RWPE1 (cell line): ENCODE measurements at regions not wholly inside any gene's neighbourhood (a gene's known extent, or its start where the extent isn't known, plus 50 kb on each side); places are given as distances from the start of the nearest gene placed in this dataset.

Source experiments
- CTCF ChIA-PET: fragments of 350-600 bp; sonication (Branson Sonifier 250); formaldehyde crosslinking; extraction: SDS; loops from one replicate; lab custom pipeline; 2021; lab: Yijun Ruan, JAX
- POLR2A ChIA-PET: fragments of 400-600 bp; formaldehyde crosslinking; extraction: SDS; loops from one replicate; lab custom pipeline; 2020; ENCODE audit warnings: antibody characterized with exemption; ENCODE audit not compliant: low non-redundant PET; lab: Yijun Ruan, JAX
- DNase-seq: peaks from one replicate; pipeline ENCODE4 v3.0.0; 2012; ENCODE audit warnings: low spot score
- H3K27ac ChIP-seq: fragments of 450-650 bp; 2 replicates; pipeline ENCODE4 v1.5.1; 2017
- TF ChIP-seq, protein P1 (sequence below): fragments of 450-650 bp; conservative IDR thresholded peaks from 2 replicates; pipeline ENCODE4 v1.5.1; 2017; ENCODE audit warnings: low read depth, mild to moderate bottlenecking

DNA sequence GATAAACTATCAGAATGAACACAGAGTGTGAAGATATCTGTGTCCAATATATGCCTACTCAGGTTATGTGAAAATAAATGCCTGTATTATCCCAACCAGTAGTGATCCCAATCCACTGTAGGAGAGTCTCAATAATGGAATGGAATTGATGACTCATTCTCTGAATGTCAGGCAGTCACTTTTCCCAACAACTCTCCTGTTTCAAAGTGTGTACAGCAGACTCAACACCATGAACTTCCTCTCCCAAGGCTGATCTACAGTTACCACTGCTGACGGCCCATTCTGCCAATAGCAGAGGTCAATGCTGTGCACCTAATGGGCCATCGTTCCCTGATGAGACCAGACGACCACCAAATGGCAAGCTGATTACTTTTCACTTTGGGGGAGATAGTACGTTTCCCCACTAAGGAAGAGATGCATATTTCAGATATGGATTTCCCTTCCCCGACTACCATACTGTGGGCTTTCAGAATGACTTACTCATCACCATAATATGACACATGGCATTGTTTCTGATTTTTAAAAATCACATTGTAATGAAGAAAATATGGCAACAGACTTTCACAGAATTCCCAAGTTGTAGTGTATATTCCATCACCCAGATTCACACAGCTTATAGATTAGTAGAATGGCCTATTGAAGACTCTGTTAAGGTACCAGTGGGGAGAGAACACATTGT lies 601.7 kb upstream of the VRK2 start:
- CTCF ChIA-PET: no interaction called here
- no peak for DNase-seq
- TF ChIP-seq, protein P1, sequence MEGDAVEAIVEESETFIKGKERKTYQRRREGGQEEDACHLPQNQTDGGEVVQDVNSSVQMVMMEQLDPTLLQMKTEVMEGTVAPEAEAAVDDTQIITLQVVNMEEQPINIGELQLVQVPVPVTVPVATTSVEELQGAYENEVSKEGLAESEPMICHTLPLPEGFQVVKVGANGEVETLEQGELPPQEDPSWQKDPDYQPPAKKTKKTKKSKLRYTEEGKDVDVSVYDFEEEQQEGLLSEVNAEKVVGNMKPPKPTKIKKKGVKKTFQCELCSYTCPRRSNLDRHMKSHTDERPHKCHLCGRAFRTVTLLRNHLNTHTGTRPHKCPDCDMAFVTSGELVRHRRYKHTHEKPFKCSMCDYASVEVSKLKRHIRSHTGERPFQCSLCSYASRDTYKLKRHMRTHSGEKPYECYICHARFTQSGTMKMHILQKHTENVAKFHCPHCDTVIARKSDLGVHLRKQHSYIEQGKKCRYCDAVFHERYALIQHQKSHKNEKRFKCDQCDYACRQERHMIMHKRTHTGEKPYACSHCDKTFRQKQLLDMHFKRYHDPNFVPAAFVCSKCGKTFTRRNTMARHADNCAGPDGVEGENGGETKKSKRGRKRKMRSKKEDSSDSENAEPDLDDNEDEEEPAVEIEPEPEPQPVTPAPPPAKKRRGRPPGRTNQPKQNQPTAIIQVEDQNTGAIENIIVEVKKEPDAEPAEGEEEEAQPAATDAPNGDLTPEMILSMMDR: no peak
- POLR2A ChIA-PET: no interaction called here
- H3K27ac ChIP-seq: no peak overlapping the region

DNA sequence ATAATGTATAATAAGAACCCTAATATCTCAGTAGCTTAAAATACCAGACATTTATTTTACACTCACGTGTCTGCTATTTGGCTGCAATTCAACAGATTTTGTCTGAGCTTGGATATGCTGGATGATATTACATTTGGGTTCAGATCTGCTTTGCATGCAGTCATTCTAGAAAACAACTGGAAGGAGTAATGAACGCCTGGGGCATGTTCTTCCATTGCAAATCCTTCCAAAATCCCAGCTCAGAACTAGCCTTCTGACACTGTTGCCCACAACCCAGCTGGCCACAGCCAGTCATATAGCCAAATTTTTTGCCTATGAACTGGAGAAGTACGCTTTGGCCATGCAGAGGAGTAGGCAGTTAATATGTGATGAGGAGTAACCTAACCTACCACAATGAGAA lies 597.8 kb upstream of the VRK2 start:
- CTCF ChIA-PET: no interaction called here

DNA sequence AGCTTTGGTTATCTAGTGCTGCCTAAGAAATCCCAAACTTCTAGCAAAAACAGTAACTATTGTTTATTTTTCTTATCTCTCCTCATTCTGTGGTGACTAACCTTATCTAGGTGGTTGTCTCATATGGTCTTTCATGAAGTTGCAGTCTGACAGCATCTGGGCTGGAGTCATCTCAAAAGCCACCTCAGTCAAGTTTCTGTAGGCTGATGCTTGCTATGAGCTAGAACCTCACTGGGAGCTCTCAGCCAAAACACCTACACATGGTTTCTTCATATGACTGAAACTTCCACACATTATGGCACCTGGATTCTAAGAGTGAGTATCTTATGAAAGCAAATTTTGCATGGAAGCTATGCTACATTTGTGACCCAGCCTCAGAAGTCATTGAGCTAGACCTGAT lies 596.4 kb upstream of the VRK2 start:
- DNase-seq: no peak
- no peak overlapping the region for H3K27ac ChIP-seq
- TF ChIP-seq, protein P1: no peak
- ChIA-PET CTCF (no interaction called here), POLR2A (no interaction called here)

More for the DNA sequence above, 597.8 kb upstream of the VRK2 start:
- no peak overlapping the region for H3K27ac ChIP-seq
- TF ChIP-seq, protein P1: no peak
- POLR2A ChIA-PET: no interaction called here
- DNase-seq: no peak

DNA sequence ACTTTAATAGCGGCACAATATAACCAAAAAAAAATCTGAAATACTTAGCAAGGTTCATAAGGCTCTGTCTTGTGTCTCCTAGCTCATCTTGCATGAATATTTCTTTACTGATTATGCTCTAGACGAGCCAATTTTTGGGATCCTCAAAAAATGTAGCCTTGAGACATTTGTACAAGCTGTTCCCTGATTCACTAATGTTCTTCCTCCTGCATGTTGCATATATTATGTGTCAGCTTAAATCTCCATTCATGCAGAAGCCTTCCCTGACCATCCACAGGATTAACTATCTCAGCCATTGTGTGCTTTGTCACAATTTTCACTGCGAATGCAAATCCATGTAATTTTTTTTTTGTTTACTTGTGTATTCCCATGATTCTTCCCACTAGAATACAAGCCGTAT lies 594.0 kb upstream of the VRK2 start:
- CTCF ChIA-PET: interaction anchor here (0.6 kb wide), 1 partner anchor 322 kb away, joined by 4 read pairs; no protein-coding TSS in a partner anchor
- no peak overlapping the region for H3K27ac ChIP-seq
- TF ChIP-seq, protein P1: no peak
- no peak for DNase-seq
- POLR2A ChIA-PET: no interaction called here

DNA sequence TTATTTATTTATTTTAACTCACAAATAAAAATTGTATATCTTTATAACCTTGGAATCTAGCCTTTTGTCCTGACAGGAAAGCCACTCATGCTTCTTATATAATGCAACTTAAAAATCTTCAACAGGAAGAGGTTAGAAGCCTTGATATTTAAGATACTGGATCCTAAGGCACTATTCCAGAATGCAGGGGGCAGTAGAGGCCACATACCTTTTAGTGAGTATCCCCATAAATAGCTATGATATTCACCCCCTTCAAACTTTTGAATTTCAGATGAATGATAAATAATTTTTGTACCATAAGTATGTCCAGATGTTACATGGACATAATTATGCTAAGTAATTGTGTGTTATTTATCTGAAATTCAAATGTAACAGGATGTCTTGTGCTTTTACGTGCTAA lies 592.7 kb upstream of the VRK2 start:
- no peak for DNase-seq
- POLR2A ChIA-PET: no interaction called here
- no peak overlapping the region for H3K27ac ChIP-seq
- CTCF ChIA-PET: no interaction called here
- TF ChIP-seq, protein P1: no peak

DNA sequence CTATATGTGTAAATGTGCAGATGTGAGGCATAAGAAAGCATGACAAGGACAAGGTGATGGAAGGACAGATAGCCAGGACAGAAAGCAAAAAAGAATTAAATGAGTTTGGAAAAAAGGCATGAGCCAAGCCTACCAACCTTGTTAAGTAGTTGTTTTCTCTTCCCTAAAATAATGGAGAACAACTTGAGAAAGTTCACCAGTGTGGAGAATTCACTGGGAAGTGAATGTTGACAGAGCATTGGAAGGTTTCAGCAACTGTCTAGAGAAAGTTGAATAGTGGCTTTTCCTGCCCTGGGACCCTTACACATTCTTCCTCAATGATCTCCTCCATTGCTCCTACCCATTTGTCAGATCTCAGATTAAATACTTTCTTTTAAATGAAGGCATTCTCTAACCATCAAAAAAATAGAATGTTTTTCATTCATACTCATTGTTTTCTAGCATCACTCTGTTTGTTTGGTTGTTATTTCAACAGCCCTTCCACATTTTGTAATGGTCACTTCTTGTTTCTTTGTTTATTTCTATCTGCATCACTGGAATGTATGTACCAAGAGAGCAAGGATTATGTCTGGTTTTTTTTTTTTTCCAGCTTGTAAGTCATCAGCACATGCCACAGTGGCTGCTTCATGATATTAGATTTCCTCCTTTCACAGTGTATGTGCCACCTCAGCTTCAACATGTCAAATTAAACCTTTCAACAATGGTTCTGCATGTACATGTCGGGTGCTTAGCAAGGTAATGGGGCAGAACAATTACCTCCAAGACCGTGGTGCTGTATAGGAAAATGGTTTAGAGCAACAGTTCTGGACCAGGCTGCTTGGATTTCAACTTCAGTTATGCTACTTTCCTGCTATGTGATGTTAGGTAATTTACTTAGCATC lies 586.0 kb upstream of the VRK2 start:
- ChIA-PET POLR2A (no interaction called here), CTCF (no interaction called here)
- no peak for DNase-seq
- TF ChIP-seq, protein P1: no peak
- H3K27ac ChIP-seq: no peak overlapping the region
